GM12878 (cell line): ENCODE measurements at regions not wholly inside any gene's neighbourhood (a gene's known extent, or its start where the extent isn't known, plus 50 kb on each side); places are given as distances from the start of the nearest gene placed in this dataset.
"Not testable (repeated sequence)": the region's sequence is repeated elsewhere in the genome, so short reads cannot be mapped to it uniquely, and the experiment has no call there.

Source experiments
- ATAC-seq: fragments of 200-7000 bp; cut with Tn5 transposase; 3 replicates; pipeline ENCODE4 v1.9.1; 2020; ENCODE audit warnings: mild to moderate bottlenecking, moderate library complexity
- BruUV-seq: library from RNA; stranded (reverse); fragments of 400-500 nt; replicated peaks from 2 replicates; lab custom pipeline; 2021; lab: Mats Ljungman, UMichigan
- CTCF ChIA-PET: fragments of 300-600 bp; sonication (Branson Sonifier 250); formaldehyde crosslinking; extraction: SDS; loops from one replicate; lab custom pipeline; 2021; ENCODE audit warnings: inconsistent platforms; lab: Yijun Ruan, JAX
- POLR2A ChIA-PET: fragments of 350-600 bp; formaldehyde crosslinking; extraction: SDS; loops from one replicate; lab custom pipeline; 2021; ENCODE audit warnings: inconsistent platforms; lab: Charles Lee
- RAD21 ChIA-PET: fragments of 300-600 bp; sonication (Branson Sonifier 250); formaldehyde crosslinking; loops from one replicate; lab custom pipeline; 2023; ENCODE audit warnings: antibody characterized with exemption; ENCODE audit not compliant: unreplicated experiment; lab: Charles Lee
- SMC1A ChIA-PET: fragments of 300-600 bp; sonication (Branson Sonifier 250); formaldehyde crosslinking; loops from one replicate; lab custom pipeline; 2023; ENCODE audit not compliant: unreplicated experiment, uncharacterized antibody; lab: Charles Lee
- DNase-seq: peaks from one replicate; pipeline ENCODE4 v3.0.0-alpha.2; 2011; ENCODE audit warnings: low read depth, low spot score
- FAIRE-seq: peaks from 3 replicates; lab custom pipeline; 2011; peaks lifted over from hg19 to GRCh38; lab: Jason Lieb, UNC
- H2AFZ ChIP-seq: 2 replicates; pipeline ENCODE4 v1.6.0; 2011; ENCODE audit warnings: low read depth, low read length, control low read depth; ENCODE audit not compliant: control insufficient read depth
- H3K27ac ChIP-seq: 2 replicates; pipeline ENCODE4 v1.5.1; 2011; ENCODE audit warnings: control low read depth; ENCODE audit not compliant: control insufficient read depth, insufficient read depth
- H3K27me3 ChIP-seq, 2 experiments: replicated peaks in 1 of 2; 2 replicates each; pipeline versions ENCODE4 v1.6.0 to v1.6.1; 2011; ENCODE audit warnings: low read length in 1 of 2; ENCODE audit not compliant: control insufficient read depth in 2 of 2, insufficient read depth in 2 of 2
- H3K36me3 ChIP-seq, 2 experiments: 2 replicates each; pipeline ENCODE4 v1.5.1; 2011; ENCODE audit warnings: low read length in 1 of 2; ENCODE audit not compliant: control insufficient read depth in 2 of 2, insufficient read depth in 2 of 2
- H3K4me1 ChIP-seq: 2 replicates; pipeline ENCODE4 v1.6.1; 2011; ENCODE audit warnings: mild to moderate bottlenecking, low read length, moderate library complexity, mixed read lengths; ENCODE audit not compliant: control insufficient read depth, insufficient read depth
- H3K4me2 ChIP-seq: 2 replicates; pipeline ENCODE4 v1.6.0; 2011; ENCODE audit warnings: control low read depth; ENCODE audit not compliant: control insufficient read depth, insufficient read depth
- H3K4me3 ChIP-seq: fragments of 200-600 bp; sonication (generic); 2 replicates; pipeline ENCODE4 v1.5.1; 2016
- H3K79me2 ChIP-seq: 2 replicates; pipeline ENCODE4 v1.6.0; 2011; ENCODE audit warnings: low read length; ENCODE audit not compliant: control insufficient read depth, insufficient read depth
- H3K9ac ChIP-seq: 2 replicates; pipeline ENCODE4 v1.8.0; 2011; ENCODE audit warnings: low read length, control low read depth, mixed read lengths; ENCODE audit not compliant: control insufficient read depth, insufficient read depth
- H3K9me3 ChIP-seq: replicated peaks from 3 replicates; pipeline ENCODE4 v1.5.1; 2011; ENCODE audit warnings: mild to moderate bottlenecking, low read length; ENCODE audit not compliant: control insufficient read depth, insufficient read depth
- H4K20me1 ChIP-seq: 2 replicates; pipeline ENCODE4 v1.6.0; 2011; ENCODE audit not compliant: control insufficient read depth, insufficient read depth
- WGBS: methylation state at CpG from one replicate; pipeline ENCODE4 v1.1.6; 2016; ENCODE audit warnings: low lambda C conversion rate; ENCODE audit not compliant: insufficient replicate concordance, insufficient coverage; ENCODE audit errors: missing lambda C conversion rate; 5-methylcytosine and 5-hydroxymethylcytosine counted together
- in situ Hi-C: fragments of 300-500 bp; cut with MboI; formaldehyde crosslinking; loops from 9 replicates; pipeline ENCODE4 v1.14.3; 2018; ENCODE audit warnings: mixed read lengths
- intact Hi-C: fragments of 100-400 bp; cut with micrococcal nuclease; formaldehyde crosslinking; loops from one replicate; pipeline ENCODE4 v1.14.2; 2022; ENCODE audit not compliant: unreplicated experiment

DNA sequence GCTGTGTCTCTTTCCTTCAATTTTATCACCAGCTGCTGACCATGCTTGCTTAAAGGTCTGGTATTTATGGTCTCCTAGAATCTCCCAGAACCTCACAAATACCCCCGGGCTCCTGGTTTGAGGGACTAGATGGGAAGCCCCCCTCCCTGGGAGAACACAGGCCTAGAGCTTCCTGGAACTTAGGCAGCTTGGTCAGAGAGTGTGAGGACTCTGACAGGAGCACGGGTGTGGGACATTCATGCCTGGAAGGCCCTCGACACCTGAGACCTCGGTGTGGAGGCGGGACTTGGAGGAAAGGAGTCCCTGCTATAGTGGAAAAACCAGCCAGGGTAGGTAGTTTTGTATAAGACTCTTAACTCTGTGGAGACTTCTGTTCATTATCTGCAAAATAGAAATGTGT is 211.5 kb upstream of the PLGLB2 start:
- BruUV-seq, H3K27ac ChIP-seq, H3K36me3 ChIP-seq, H3K4me1 ChIP-seq, DNase-seq, ATAC-seq, FAIRE-seq, intact Hi-C loops, SMC1A ChIA-PET, H3K27me3 ChIP-seq, H3K4me2 ChIP-seq, H4K20me1 ChIP-seq, H3K9ac ChIP-seq, RAD21 ChIA-PET, POLR2A ChIA-PET, H3K4me3 ChIP-seq, CTCF ChIA-PET, H3K9me3 ChIP-seq, H3K79me2 ChIP-seq, H2AFZ ChIP-seq, in situ Hi-C loops: not testable (repeated sequence)
- no CpG with 5 or more reads among the region's 5 CpGs for WGBS

GRCh38 chr2:87537251-87537671 is 210.6 kb upstream of the PLGLB2 start:
- WGBS: 76% methylated on average over 4 of the region's 8 CpGs
- DNase-seq, H2AFZ ChIP-seq, H4K20me1 ChIP-seq, H3K79me2 ChIP-seq, H3K36me3 ChIP-seq, SMC1A ChIA-PET, BruUV-seq, POLR2A ChIA-PET, intact Hi-C loops, CTCF ChIA-PET, FAIRE-seq, RAD21 ChIA-PET, in situ Hi-C loops, H3K9ac ChIP-seq, H3K4me1 ChIP-seq, H3K27me3 ChIP-seq, H3K27ac ChIP-seq, H3K4me2 ChIP-seq, ATAC-seq, H3K9me3 ChIP-seq, H3K4me3 ChIP-seq: not testable (repeated sequence)

- WGBS: 73% methylated on average over 4 of the region's 12 CpGs
- FAIRE-seq, H3K4me3 ChIP-seq, ATAC-seq, H3K4me1 ChIP-seq, H3K79me2 ChIP-seq, CTCF ChIA-PET, H4K20me1 ChIP-seq, intact Hi-C loops, H3K9me3 ChIP-seq, H3K9ac ChIP-seq, DNase-seq, RAD21 ChIA-PET, BruUV-seq, H2AFZ ChIP-seq, H3K27ac ChIP-seq, SMC1A ChIA-PET, in situ Hi-C loops, H3K27me3 ChIP-seq, POLR2A ChIA-PET, H3K4me2 ChIP-seq, H3K36me3 ChIP-seq: not testable (repeated sequence)
Measured at GRCh38 chr2:87538268-87538667, 209.6 kb upstream of the PLGLB2 start.

DNA sequence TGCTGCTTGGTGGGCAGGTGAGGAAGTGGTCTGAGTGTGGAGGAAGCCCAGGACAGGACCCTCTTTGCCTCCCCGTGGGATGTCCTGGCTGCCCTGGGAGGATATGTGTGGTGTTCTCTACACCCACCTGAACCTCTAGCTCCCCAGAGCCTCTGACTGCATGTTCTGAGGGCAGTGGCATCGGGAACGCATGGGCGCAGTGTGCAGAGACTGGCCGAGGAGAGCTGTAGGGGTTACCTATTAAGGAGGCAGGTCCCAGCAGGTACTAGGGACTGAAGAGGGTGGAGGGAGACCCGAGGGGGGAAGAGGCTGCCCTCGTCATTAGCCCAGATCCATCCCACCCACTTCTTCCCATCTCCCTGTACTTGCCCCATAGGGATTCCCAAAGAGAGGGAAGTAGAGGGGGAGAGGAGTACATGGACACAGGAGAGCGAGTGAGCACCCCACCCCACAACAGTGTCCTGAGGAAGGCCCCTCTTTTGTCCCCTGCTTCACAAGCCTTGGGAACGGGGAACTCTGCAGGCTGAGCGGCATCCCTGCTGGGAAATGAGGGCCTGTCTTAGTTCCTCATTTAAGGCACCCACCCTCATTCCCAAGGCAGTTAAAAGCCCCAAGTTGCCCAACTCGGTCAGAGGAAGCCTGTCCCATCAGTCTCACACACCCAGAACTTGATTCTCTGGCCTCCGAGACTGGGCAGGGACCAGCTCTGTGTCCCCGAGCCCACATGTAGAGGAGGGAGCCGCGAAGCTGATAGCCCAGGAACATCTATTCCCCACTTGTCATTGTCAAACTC is 208.5 kb upstream of the PLGLB2 start:
- H3K27ac ChIP-seq, H2AFZ ChIP-seq, in situ Hi-C loops, H3K27me3 ChIP-seq, FAIRE-seq, H3K79me2 ChIP-seq, POLR2A ChIA-PET, H3K4me1 ChIP-seq, H3K4me3 ChIP-seq, RAD21 ChIA-PET, H3K4me2 ChIP-seq, H3K9me3 ChIP-seq, ATAC-seq, CTCF ChIA-PET, DNase-seq, H3K36me3 ChIP-seq, H4K20me1 ChIP-seq, intact Hi-C loops, H3K9ac ChIP-seq, BruUV-seq, SMC1A ChIA-PET: not testable (repeated sequence)
- 93% methylated on average over 7 of the region's 15 CpGs for WGBS
